Kidney (tissue), 13 donors: ENCODE measurements at regions not wholly inside any gene's neighbourhood (a gene's known extent, or its start where the extent isn't known, plus 50 kb on each side); places are given as distances from the start of the nearest gene placed in this dataset.
A peak's percentile ranks its signal among the peaks of the same experiment; 100 is the strongest.

ENCODE experiments used
- DNase-seq, 5 donors: peaks; one replicate each; pipeline ENCODE4 v3.0.0-alpha.2; 2013 to 2020
- FAIRE-seq: peaks from 2 replicates; lab custom pipeline; 2012; peaks lifted over from hg19 to GRCh38; lab: Jason Lieb, UNC
- H3K27ac ChIP-seq, 2 donors: one replicate each; pipeline ENCODE4 v1.7.0; 2013; ENCODE audit warnings: low read depth in 2 of 2, low read length in 2 of 2, inconsistent platforms in 1 of 2
- H3K27me3 ChIP-seq: one replicate; pipeline ENCODE4 v1.7.1; 2013; ENCODE audit warnings: low read length, inconsistent platforms; ENCODE audit not compliant: control insufficient read depth, insufficient read depth
- H3K36me3 ChIP-seq, 3 donors: one replicate each; pipeline versions ENCODE4 v1.7.0 to v1.7.1; 2013; ENCODE audit warnings: low read length in 3 of 3, control low read depth in 1 of 3, inconsistent platforms in 1 of 3; ENCODE audit not compliant: insufficient read depth in 3 of 3, control insufficient read depth in 2 of 3
- H3K4me1 ChIP-seq, 3 donors: one replicate each; pipeline versions ENCODE4 v1.7.0 to v1.7.1; 2013; ENCODE audit warnings: low read length in 3 of 3, inconsistent platforms in 1 of 3, low read depth in 1 of 3; ENCODE audit not compliant: control insufficient read depth in 2 of 3, insufficient read depth in 2 of 3
- H3K4me3 ChIP-seq, 3 donors: one replicate each; pipeline versions ENCODE4 v1.7.0 to v1.8.1; 2013; ENCODE audit warnings: low read length in 3 of 3, control low read depth in 1 of 3, inconsistent platforms in 1 of 3
- H3K9ac ChIP-seq, 3 donors: one replicate each; pipeline versions ENCODE4 v1.7.0 to v1.7.1; 2013; ENCODE audit warnings: low read length in 3 of 3, control low read depth in 1 of 3, inconsistent platforms in 1 of 3
- H3K9me3 ChIP-seq, 3 donors: one replicate each; pipeline versions ENCODE4 v1.7.0 to v1.7.1; 2013; ENCODE audit warnings: low read length in 3 of 3, control low read depth in 1 of 3, inconsistent platforms in 1 of 3; ENCODE audit not compliant: control insufficient read depth in 2 of 3, insufficient read depth in 1 of 3
- CTCF ChIP-seq: IDR thresholded peaks from 3 replicates; pipeline ENCODE4 v1.5.1; 2012; ENCODE audit warnings: mild to moderate bottlenecking, moderate library complexity, borderline replicate concordance; ENCODE audit not compliant: insufficient read depth; ENCODE audit errors: extremely low read depth
- intact Hi-C: fragments of 100-400 bp; cut with DNase I; formaldehyde crosslinking; loops from one replicate; pipeline ENCODE4 v1.11.1; 2022
- donor health status: control.
- donor health status: control.
- donor health status: control.
- donor health status: control.
- donor health status: control.
- donor health status: DM: yes; HTN: yes; CAD: no.
- donor health status: Normal renal cell carcinoma (clear cell type).

- intact Hi-C loops = no loop called here
- FAIRE-seq (no peak), DNase-seq (no peak)
- Histone ChIP-seq H3K4me3 (no peak overlapping the region), H3K27ac (no peak overlapping the region), H3K9me3 (no peaks in the 10 kb centered on the region), H3K27me3 (no peaks in the 10 kb centered on the region), H3K36me3 (no peaks in the 10 kb centered on the region), H3K9ac (no peak overlapping the region), H3K4me1 (no peaks in the 10 kb centered on the region)
- no peak for TF ChIP-seq CTCF
These were observed 131.0 kb downstream of the SMIM20 start for GRCh38 chr4:26044983-26045382.

- FAIRE-seq (no peak), DNase-seq (no peak)
- Histone ChIP-seq H3K36me3 (no peaks in the 10 kb centered on the region), H3K9me3 (no peaks in the 10 kb centered on the region), H3K27me3 (no peaks in the 10 kb centered on the region), H3K27ac (no peak overlapping the region), H3K9ac (no peak overlapping the region), H3K4me3 (no peak overlapping the region), H3K4me1 (no peaks in the 10 kb centered on the region)
- TF ChIP-seq CTCF = no peak
- intact Hi-C loops = no loop called here
These were observed 133.8 kb downstream of the SMIM20 start for GRCh38 chr4:26047795-26048194.

GRCh38 chr4:26048378-26048882 is 134.4 kb downstream of the SMIM20 start:
- Histone ChIP-seq H3K27ac (no peak overlapping the region), H3K9me3 (no peaks in the 10 kb centered on the region), H3K27me3 (no peaks in the 10 kb centered on the region), H3K4me3 (no peak overlapping the region), H3K9ac (no peak overlapping the region), H3K4me1 (no peaks in the 10 kb centered on the region), H3K36me3 (no peaks in the 10 kb centered on the region)
- DNase-seq = peak in 3 of 5 donors; percentile 24 to 85 (median 42)
- TF ChIP-seq CTCF = no peak
- intact Hi-C loops = no loop called here
- no peak for FAIRE-seq

- Histone ChIP-seq H3K27ac (no peak overlapping the region), H3K9ac (no peak overlapping the region), H3K4me1 (no peaks in the 10 kb centered on the region), H3K27me3 (no peaks in the 10 kb centered on the region), H3K4me3 (no peak overlapping the region), H3K36me3 (no peaks in the 10 kb centered on the region), H3K9me3 (no peaks in the 10 kb centered on the region)
- no peak for TF ChIP-seq CTCF
- no peak for FAIRE-seq
- DNase-seq = no peak
- intact Hi-C loops = no loop called here
These were observed 134.9 kb downstream of the SMIM20 start for GRCh38 chr4:26048950-26049349.
